H1 (cell line): ENCODE measurements at regions not wholly inside any gene's neighbourhood (a gene's known extent, or its start where the extent isn't known, plus 50 kb on each side); places are given as distances from the start of the nearest gene placed in this dataset.

Experiments used
- CTCF ChIA-PET: fragments of 300-600 bp; sonication (Branson Sonifier 250); formaldehyde crosslinking; loops from one replicate; lab custom pipeline; 2021; ENCODE audit not compliant: partially characterized antibody; lab: Charles Lee
- POLR2A ChIA-PET: fragments of 300-600 bp; sonication (Branson Sonifier 250); formaldehyde crosslinking; loops from one replicate; lab custom pipeline; 2021; ENCODE audit warnings: inconsistent platforms; ENCODE audit not compliant: partially characterized antibody; lab: Charles Lee
- DNase-seq, 2 experiments: peaks; one replicate each; pipeline versions ENCODE4 v3.0.0 to v3.0.0-alpha.2; 2010 to 2022; ENCODE audit warnings: low spot score in 2 of 2, low read depth in 1 of 2, mixed read lengths in 1 of 2
- FAIRE-seq: peaks from 2 replicates; lab custom pipeline; 2011; peaks lifted over from hg19 to GRCh38; lab: Jason Lieb, UNC
- H2AFZ ChIP-seq: 2 replicates; pipeline ENCODE4 v1.8.1; 2012; ENCODE audit warnings: low read length, inconsistent platforms
- H2AK5ac ChIP-seq: 2 replicates; pipeline ENCODE4 v1.6.1; 2013; ENCODE audit warnings: low read depth, low read length
- H2BK120ac ChIP-seq: replicated peaks from 2 replicates; pipeline ENCODE3; 2013; ENCODE audit warnings: low read depth, low read length, inconsistent platforms
- H2BK12ac ChIP-seq: 2 replicates; pipeline ENCODE4 v1.6.1; 2013; ENCODE audit warnings: low read depth, low read length
- H2BK15ac ChIP-seq: 2 replicates; pipeline ENCODE4 v1.6.1; 2013; ENCODE audit warnings: low read length
- H2BK20ac ChIP-seq: 2 replicates; pipeline ENCODE4 v1.6.1; 2013; ENCODE audit warnings: low read length
- H2BK5ac ChIP-seq: 2 replicates; pipeline ENCODE4 v1.6.1; 2013; ENCODE audit warnings: low read depth, low read length
- H3K14ac ChIP-seq: 2 replicates; pipeline ENCODE4 v1.6.1; 2013; ENCODE audit warnings: inconsistent platforms; ENCODE audit not compliant: insufficient read length
- H3K18ac ChIP-seq: 2 replicates; pipeline ENCODE4 v1.6.1; 2013; ENCODE audit warnings: low read length; ENCODE audit errors: extremely low read depth
- H3K23ac ChIP-seq: 2 replicates; pipeline ENCODE4 v1.6.1; 2013; ENCODE audit warnings: inconsistent platforms; ENCODE audit not compliant: insufficient read length
- H3K23me2 ChIP-seq: 2 replicates; pipeline ENCODE4 v1.6.1; 2013; ENCODE audit warnings: low read depth, low read length
- H3K27ac ChIP-seq: 2 replicates; pipeline ENCODE4 v1.6.1; 2011; ENCODE audit warnings: low read depth, low read length, inconsistent platforms
- H3K27me3 ChIP-seq, 4 experiments: replicated peaks in 1 of 4; 1 replicate in 1 of 4; 2 replicates in 3 of 4; pipeline versions ENCODE4 v1.6.1 to v1.8.1; 2011 to 2013; ENCODE audit warnings: low read length in 3 of 4, mild to moderate bottlenecking in 3 of 4, inconsistent platforms in 2 of 4, mixed read lengths in 2 of 4, moderate library complexity in 1 of 4; ENCODE audit not compliant: control insufficient read depth in 3 of 4, insufficient read depth in 3 of 4; ENCODE audit errors: extremely low read depth in 1 of 4
- H3K36me3 ChIP-seq, 4 experiments: 2 replicates each; pipeline versions ENCODE4 v1.6.1 to v1.8.1; 2011 to 2013; ENCODE audit warnings: mild to moderate bottlenecking in 4 of 4, low read length in 3 of 4, moderate library complexity in 2 of 4, control low read depth in 1 of 4, inconsistent platforms in 1 of 4; ENCODE audit not compliant: insufficient read depth in 4 of 4, control insufficient read depth in 2 of 4
- H3K4ac ChIP-seq: replicated peaks from 2 replicates; pipeline ENCODE3; 2013; ENCODE audit warnings: low read length, low read depth, mixed read lengths, inconsistent platforms; ENCODE audit not compliant: insufficient read length
- H3K4me1 ChIP-seq, 4 experiments: replicated peaks in 1 of 4; 1 replicate in 1 of 4; 2 replicates in 3 of 4; pipeline versions ENCODE4 v1.6.1 to v1.8.1; 2011 to 2013; ENCODE audit warnings: low read length in 3 of 4, inconsistent platforms in 2 of 4, mixed read lengths in 1 of 4; ENCODE audit not compliant: insufficient read depth in 4 of 4, control insufficient read depth in 3 of 4
- H3K4me2 ChIP-seq, 2 experiments: 2 replicates each; pipeline versions ENCODE4 v1.6.1 to v1.8.1; 2011 to 2013; ENCODE audit warnings: low read depth in 2 of 2, low read length in 2 of 2, control low read depth in 1 of 2, inconsistent platforms in 1 of 2, mild to moderate bottlenecking in 1 of 2; ENCODE audit not compliant: insufficient read depth in 1 of 2
- H3K4me3 ChIP-seq, 4 experiments: fragments of 200-600, 300-600 bp in 1 of 4; sonication (generic), shearing (Covaris generic), sonication (Bioruptor Twin) in 1 of 4; 2 replicates each; pipeline versions ENCODE4 v1.5.1 to v1.8.1; 2011 to 2016; ENCODE audit warnings: low read length in 4 of 4, low read depth in 3 of 4, control low read depth in 2 of 4, inconsistent platforms in 2 of 4, mild to moderate bottlenecking in 2 of 4, mixed read lengths in 1 of 4, moderate library complexity in 1 of 4; ENCODE audit not compliant: insufficient read depth in 2 of 4; ENCODE audit errors: extremely low read depth in 1 of 4
- H3K56ac ChIP-seq: replicated peaks from 2 replicates; pipeline ENCODE3; 2013; ENCODE audit warnings: low read depth, mild to moderate bottlenecking, mixed read lengths, low read length, inconsistent platforms; ENCODE audit not compliant: insufficient read length
- H3K79me1 ChIP-seq: 2 replicates; pipeline ENCODE4 v1.6.1; 2013; ENCODE audit warnings: low read depth, low read length, control low read depth
- H3K79me2 ChIP-seq, 2 experiments: 2 replicates each; pipeline versions ENCODE4 v1.6.1 to v1.8.1; 2012 to 2013; ENCODE audit warnings: low read length in 2 of 2, mild to moderate bottlenecking in 2 of 2, inconsistent platforms in 1 of 2; ENCODE audit not compliant: insufficient read depth in 2 of 2, control insufficient read depth in 1 of 2
- H3K9ac ChIP-seq, 4 experiments: replicated peaks in 1 of 4; 1 replicate in 1 of 4; 2 replicates in 3 of 4; pipeline versions ENCODE4 v1.6.1 to v1.8.1; 2011 to 2013; ENCODE audit warnings: low read depth in 3 of 4, low read length in 3 of 4, control low read depth in 2 of 4, mild to moderate bottlenecking in 2 of 4, moderate library complexity in 2 of 4, inconsistent platforms in 1 of 4; ENCODE audit errors: extremely low read depth in 1 of 4
- H3K9me3 ChIP-seq, 2 experiments: 2 replicates each; pipeline versions ENCODE4 v1.6.1 to v1.8.1; 2012 to 2013; ENCODE audit warnings: mild to moderate bottlenecking in 2 of 2, moderate library complexity in 2 of 2, control low read depth in 1 of 2, inconsistent platforms in 1 of 2, low read depth in 1 of 2, low read length in 1 of 2, mixed read lengths in 1 of 2; ENCODE audit not compliant: insufficient read depth in 2 of 2
- H4K20me1 ChIP-seq, 2 experiments: replicated peaks in 1 of 2; 2 replicates each; pipeline versions ENCODE3 to v1.8.1; 2011 to 2013; ENCODE audit warnings: inconsistent platforms in 2 of 2, low read length in 2 of 2, mild to moderate bottlenecking in 1 of 2; ENCODE audit not compliant: insufficient read depth in 2 of 2, control insufficient read depth in 1 of 2
- H4K5ac ChIP-seq: 2 replicates; pipeline ENCODE4 v1.6.1; 2013; ENCODE audit warnings: low read length, low read depth, mixed read lengths, inconsistent platforms; ENCODE audit not compliant: insufficient read length
- H4K8ac ChIP-seq: 2 replicates; pipeline ENCODE4 v1.8.0; 2013; ENCODE audit warnings: mild to moderate bottlenecking, moderate library complexity, low read length, inconsistent platforms; ENCODE audit not compliant: insufficient read depth; ENCODE audit errors: extremely low read depth
- H4K91ac ChIP-seq: replicated peaks from 2 replicates; pipeline ENCODE3; 2013; ENCODE audit warnings: low read length, mixed read lengths, inconsistent platforms; ENCODE audit not compliant: insufficient read length
- CHD2 ChIP-seq: IDR thresholded peaks from 2 replicates; pipeline ENCODE4 v1.6.1; 2012; ENCODE audit warnings: low read length, improper control_type of control experiment
- EGR1 ChIP-seq: IDR thresholded peaks from 2 replicates; pipeline ENCODE4 v1.6.1; 2011; ENCODE audit warnings: low read depth, low read length, borderline replicate concordance
- KDM4A ChIP-seq: IDR thresholded peaks from one replicate; pipeline ENCODE4 v1.7.1; 2012; ENCODE audit warnings: low read depth, mild to moderate bottlenecking, moderate library complexity, low read length, inconsistent platforms; ENCODE audit not compliant: severe bottlenecking
- MAFK ChIP-seq: IDR thresholded peaks from 2 replicates; pipeline ENCODE4 v1.6.1; 2012; ENCODE audit warnings: low read depth, mild to moderate bottlenecking, improper control_type of control experiment, low read length
- ZNF274 ChIP-seq: IDR thresholded peaks from 2 replicates; pipeline ENCODE4 v1.7.0; 2012; ENCODE audit warnings: low read length, borderline replicate concordance; ENCODE audit errors: extremely low read depth
- WGBS, 2 experiments: shearing (Covaris generic) in 1 of 2; methylation state at CpG; one replicate each; pipeline versions ENCODE4 v1.1.6 to v1.1.7; 2013 to 2015; ENCODE audit warnings: low lambda C conversion rate in 2 of 2, mixed read lengths in 2 of 2, inconsistent platforms in 1 of 2, low coverage in 1 of 2, missing lambda C conversion rate in 1 of 2; ENCODE audit not compliant: insufficient replicate concordance in 2 of 2, insufficient coverage in 1 of 2, insufficient read length in 1 of 2; ENCODE audit errors: extremely low coverage in 1 of 2, missing lambda C conversion rate in 1 of 2; 5-methylcytosine and 5-hydroxymethylcytosine counted together
- TF ChIP-seq, protein P1 (sequence below), 3 experiments: IDR thresholded peaks; 1 replicate in 2 of 3; 2 replicates in 1 of 3; pipeline versions ENCODE4 v1.5.1 to v1.6.1; 2011; ENCODE audit warnings: low read length in 3 of 3, mild to moderate bottlenecking in 3 of 3, inconsistent platforms in 2 of 3, low read depth in 1 of 3, moderate library complexity in 1 of 3; ENCODE audit not compliant: insufficient read depth in 1 of 3; ENCODE audit errors: control extremely low read depth in 1 of 3

DNA sequence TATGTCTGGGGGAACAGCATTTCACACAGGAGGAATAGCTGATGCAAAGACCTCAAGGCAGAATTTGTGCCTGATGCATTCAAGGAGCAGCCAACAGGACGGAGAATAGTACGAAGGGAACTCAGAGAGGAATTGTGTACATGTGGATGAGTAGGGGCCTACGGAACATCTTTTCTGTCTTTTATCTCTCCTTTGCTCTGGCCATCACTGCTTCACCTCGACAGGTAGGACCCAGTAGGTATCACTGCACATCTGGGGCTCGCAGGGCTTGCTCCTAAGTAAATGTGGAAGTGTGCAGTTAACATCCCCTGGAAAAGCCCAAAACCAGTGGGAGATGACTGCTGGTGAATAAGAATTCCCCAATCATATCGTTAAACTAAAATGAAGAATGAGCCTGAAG, 56.4 kb upstream of the POU1F1 start:
- H3K4me3 ChIP-seq, result no peak overlapping the region
- H4K91ac ChIP-seq, result no peak overlapping the region
- ChIA-PET CTCF (interaction anchor here (1.3 to 2.0 kb wide), 2 partner anchors 18 to 439 kb away, joined by 3 to 5 read pairs; no protein-coding TSS in a partner anchor), POLR2A (no interaction called here)
- no peaks in the 10 kb centered on the region for H3K79me2 ChIP-seq
- H2BK12ac ChIP-seq, result no peak overlapping the region
- no peak overlapping the region for H2BK120ac ChIP-seq
- no peak overlapping the region for H2AK5ac ChIP-seq
- no peak overlapping the region for H4K8ac ChIP-seq
- H2AFZ ChIP-seq, result peak overlapping the region; percentile 33; the same call in 1 of the 2 replicates
- DNase-seq (no peak), FAIRE-seq (no peak)
- H3K56ac ChIP-seq, result no peak overlapping the region
- no peak overlapping the region for H2BK15ac ChIP-seq
- H3K14ac ChIP-seq, result no peak overlapping the region
- H3K4ac ChIP-seq, result no peak overlapping the region
- H2BK20ac ChIP-seq, result no peak overlapping the region
- H3K27me3 ChIP-seq, result no peaks in the 10 kb centered on the region
- H3K18ac ChIP-seq, result no peak overlapping the region
- H4K20me1 ChIP-seq, result no peaks in the 10 kb centered on the region
- no peak overlapping the region for H3K27ac ChIP-seq
- H3K9ac ChIP-seq, result no peak overlapping the region
- no peak overlapping the region for H2BK5ac ChIP-seq
- no peaks in the 10 kb centered on the region for H3K4me1 ChIP-seq
- no peak overlapping the region for H4K5ac ChIP-seq
- H3K36me3 ChIP-seq, result no peaks in the 10 kb centered on the region
- 90% methylated on average over 6 of the region's 6 CpGs; no CpG with 5 or more reads in 1 of the 2 experiments for WGBS, 2 experiments
- no peak overlapping the region for H3K23ac ChIP-seq
- H3K79me1 ChIP-seq, result no peaks in the 10 kb centered on the region
- H3K9me3 ChIP-seq, result no peaks in the 10 kb centered on the region
- H3K4me2 ChIP-seq, result no peak overlapping the region
- H3K23me2 ChIP-seq, result no peaks in the 10 kb centered on the region
- TF ChIP-seq CHD2, result no peak
- no peak for TF ChIP-seq KDM4A
- TF ChIP-seq, protein P1, sequence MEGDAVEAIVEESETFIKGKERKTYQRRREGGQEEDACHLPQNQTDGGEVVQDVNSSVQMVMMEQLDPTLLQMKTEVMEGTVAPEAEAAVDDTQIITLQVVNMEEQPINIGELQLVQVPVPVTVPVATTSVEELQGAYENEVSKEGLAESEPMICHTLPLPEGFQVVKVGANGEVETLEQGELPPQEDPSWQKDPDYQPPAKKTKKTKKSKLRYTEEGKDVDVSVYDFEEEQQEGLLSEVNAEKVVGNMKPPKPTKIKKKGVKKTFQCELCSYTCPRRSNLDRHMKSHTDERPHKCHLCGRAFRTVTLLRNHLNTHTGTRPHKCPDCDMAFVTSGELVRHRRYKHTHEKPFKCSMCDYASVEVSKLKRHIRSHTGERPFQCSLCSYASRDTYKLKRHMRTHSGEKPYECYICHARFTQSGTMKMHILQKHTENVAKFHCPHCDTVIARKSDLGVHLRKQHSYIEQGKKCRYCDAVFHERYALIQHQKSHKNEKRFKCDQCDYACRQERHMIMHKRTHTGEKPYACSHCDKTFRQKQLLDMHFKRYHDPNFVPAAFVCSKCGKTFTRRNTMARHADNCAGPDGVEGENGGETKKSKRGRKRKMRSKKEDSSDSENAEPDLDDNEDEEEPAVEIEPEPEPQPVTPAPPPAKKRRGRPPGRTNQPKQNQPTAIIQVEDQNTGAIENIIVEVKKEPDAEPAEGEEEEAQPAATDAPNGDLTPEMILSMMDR (IDR thresholded peaks at IDR 0.05; ENCODE audit: control extremely low read depth in 1 of 3, insufficient read depth in 1 of 3, low read depth in 1 of 3, low read length in 3 of 3), result no peak
- TF ChIP-seq ZNF274, result no peak
- no peak for TF ChIP-seq MAFK
- TF ChIP-seq EGR1, result no peak
